Neural cell (in vitro differentiated cells): ENCODE measurements at regions not wholly inside any gene's neighbourhood (a gene's known extent, or its start where the extent isn't known, plus 50 kb on each side); places are given as distances from the start of the nearest gene placed in this dataset.

ENCODE experiments used
- H2AFZ ChIP-seq: fragments of 200-600, 300-800 bp; sonication (generic), shearing (Covaris generic); 2 replicates; pipeline ENCODE4 v1.6.0; 2014; ENCODE audit warnings: low read depth, mild to moderate bottlenecking, antibody characterized with exemption, low read length, moderate library complexity
- H3F3A ChIP-seq: fragments of 200-600 bp; shearing (Covaris generic); 2 replicates; pipeline ENCODE4 v1.6.1; 2016; ENCODE audit warnings: mild to moderate bottlenecking, moderate library complexity, mixed read lengths, antibody characterized with exemption, low read length; ENCODE audit not compliant: insufficient read depth, poor library complexity, severe bottlenecking
- H3K27ac ChIP-seq: fragments of 200-600, 300-800 bp; sonication (generic), shearing (Covaris generic); 2 replicates; pipeline ENCODE4 v1.5.1; 2014; ENCODE audit warnings: mild to moderate bottlenecking, low read length, moderate library complexity
- H3K27me3 ChIP-seq: fragments of 300-800, 200-600 bp; sonication (generic), shearing (Covaris generic); 2 replicates; pipeline ENCODE4 v1.6.0; 2014; ENCODE audit warnings: mild to moderate bottlenecking, low read depth, low read length, moderate library complexity; ENCODE audit not compliant: insufficient read depth
- H3K36me3 ChIP-seq: fragments of 300-800, 200-600 bp; sonication (generic), shearing (Covaris generic); 2 replicates; pipeline ENCODE4 v1.5.1; 2014; ENCODE audit warnings: mild to moderate bottlenecking, antibody characterized with exemption, low read length, moderate library complexity; ENCODE audit not compliant: insufficient read depth
- H3K4me2 ChIP-seq: fragments of 300-800, 200-600 bp; sonication (generic), shearing (Covaris generic); 2 replicates; pipeline ENCODE4 v1.6.0; 2014; ENCODE audit warnings: mild to moderate bottlenecking, low read length
- H3K4me3 ChIP-seq: fragments of 300-800, 200-600 bp; sonication (generic), shearing (Covaris generic); 2 replicates; pipeline ENCODE4 v1.5.1; 2014; ENCODE audit warnings: mild to moderate bottlenecking, low read length, moderate library complexity
- H3K79me2 ChIP-seq: fragments of 200-600 bp; shearing (Covaris generic); replicated peaks from 2 replicates; pipeline ENCODE4 v1.6.0; 2014; ENCODE audit warnings: mild to moderate bottlenecking, low read length, moderate library complexity; ENCODE audit not compliant: insufficient read depth
- H3K9ac ChIP-seq: fragments of 300-800, 200-600 bp; sonication (generic), shearing (Covaris generic); 2 replicates; pipeline ENCODE4 v1.6.1; 2016; ENCODE audit warnings: mild to moderate bottlenecking, low read length, mixed read lengths
- H3K9me2 ChIP-seq: fragments of 200-600 bp; shearing (Covaris generic); 2 replicates; pipeline ENCODE4 v1.6.1; 2016; ENCODE audit warnings: mild to moderate bottlenecking, low read length, mixed read lengths; ENCODE audit not compliant: insufficient read depth
- H3K9me3 ChIP-seq: fragments of 200-600, 300-800 bp; sonication (generic), shearing (Covaris generic); 2 replicates; pipeline ENCODE4 v1.6.1; 2016; ENCODE audit warnings: mild to moderate bottlenecking, mixed run types, low read length, moderate library complexity, mixed read lengths
- H4K20me1 ChIP-seq: fragments of 200-600 bp; shearing (Covaris generic); 2 replicates; pipeline ENCODE4 v1.6.1; 2016; ENCODE audit warnings: mild to moderate bottlenecking, mixed run types; ENCODE audit not compliant: insufficient read depth
- CTCF ChIP-seq: fragments of 450-650 bp; IDR thresholded peaks from 2 replicates; pipeline ENCODE4 v1.5.1; 2014; ENCODE audit warnings: antibody characterized with exemption, mild to moderate bottlenecking, moderate library complexity; ENCODE audit not compliant: poor library complexity, severe bottlenecking
- EP300 ChIP-seq: fragments of 450-650 bp; conservative IDR thresholded peaks from 2 replicates; pipeline ENCODE4 v1.6.1; 2014; ENCODE audit warnings: antibody characterized with exemption, mild to moderate bottlenecking, moderate library complexity; ENCODE audit not compliant: poor library complexity, severe bottlenecking
- EZH2 ChIP-seq: fragments of 200-600, 300-800 bp; shearing (Covaris generic), sonication (generic); IDR thresholded peaks from 2 replicates; pipeline ENCODE4 v1.6.1; 2014; ENCODE audit warnings: antibody characterized with exemption, low read length, borderline replicate concordance, mild to moderate bottlenecking; ENCODE audit not compliant: insufficient read depth, poor library complexity, severe bottlenecking
- MXI1 ChIP-seq: fragments of 450-650 bp; conservative IDR thresholded peaks from 2 replicates; pipeline ENCODE4 v1.6.1; 2014; ENCODE audit warnings: antibody characterized with exemption, mild to moderate bottlenecking; ENCODE audit not compliant: poor library complexity, severe bottlenecking
- POLR2AphosphoS5 ChIP-seq: IDR thresholded peaks from 2 replicates; pipeline ENCODE4 v1.6.1; 2012
- RAD21 ChIP-seq: fragments of 450-650 bp; conservative IDR thresholded peaks from 2 replicates; pipeline ENCODE4 v1.6.1; 2014; ENCODE audit warnings: antibody characterized with exemption, mild to moderate bottlenecking, moderate library complexity
- REST ChIP-seq: IDR thresholded peaks from 2 replicates; pipeline ENCODE4 v1.6.1; 2012; ENCODE audit warnings: borderline replicate concordance
- SMC3 ChIP-seq: fragments of 450-650 bp; conservative IDR thresholded peaks from 2 replicates; pipeline ENCODE4 v1.6.1; 2014; ENCODE audit warnings: antibody characterized with exemption, mild to moderate bottlenecking, moderate library complexity; ENCODE audit not compliant: poor library complexity
- TAF1 ChIP-seq: IDR thresholded peaks from 2 replicates; pipeline ENCODE4 v1.6.1; 2012; ENCODE audit warnings: low read depth

GRCh38 chr2:156005531-156005930, 327.0 kb downstream of the NR4A2 start:
- no peak for TF ChIP-seq REST
- no peak for TF ChIP-seq POLR2AphosphoS5
- TF ChIP-seq CTCF, result no peak
- TF ChIP-seq SMC3, result no peak
- no peak for TF ChIP-seq EP300
- Histone ChIP-seq H3K9me2 (no peaks in the 10 kb centered on the region), H4K20me1 (no peaks in the 10 kb centered on the region), H3K4me3 (no peak overlapping the region), H3K79me2 (no peaks in the 10 kb centered on the region), H3K4me2 (no peak overlapping the region), H3K27ac (no peak overlapping the region), H3K9me3 (no peaks in the 10 kb centered on the region), H3F3A (no peaks in the 10 kb centered on the region), H2AFZ (no peak overlapping the region), H3K9ac (no peak overlapping the region), H3K36me3 (no peaks in the 10 kb centered on the region), H3K27me3 (no peaks in the 10 kb centered on the region)

GRCh38 chr2:156004459-156004858, 328.1 kb downstream of the NR4A2 start:
- no peak overlapping the region for H2AFZ ChIP-seq
- H3K36me3 ChIP-seq, result no peaks in the 10 kb centered on the region
- no peaks in the 10 kb centered on the region for H3F3A ChIP-seq
- no peak for TF ChIP-seq POLR2AphosphoS5
- no peak for TF ChIP-seq TAF1
- no peak for TF ChIP-seq REST
- no peak for TF ChIP-seq CTCF
- TF ChIP-seq EP300, result no peak
- no peak for TF ChIP-seq SMC3
- TF ChIP-seq MXI1, result no peak
- TF ChIP-seq RAD21, result no peak
- TF ChIP-seq EZH2, result no peak
- no peak overlapping the region for H3K4me2 ChIP-seq
- no peaks in the 10 kb centered on the region for H3K27me3 ChIP-seq
- no peaks in the 10 kb centered on the region for H3K9me3 ChIP-seq
- H3K4me3 ChIP-seq, result no peak overlapping the region
- no peak overlapping the region for H3K9ac ChIP-seq
- H3K9me2 ChIP-seq, result no peaks in the 10 kb centered on the region
- no peak overlapping the region for H3K27ac ChIP-seq
- no peaks in the 10 kb centered on the region for H3K79me2 ChIP-seq
- no peaks in the 10 kb centered on the region for H4K20me1 ChIP-seq
